ENCODE measurements at regions not wholly inside any gene's neighbourhood (a gene's known extent, or its start where the extent isn't known, plus 50 kb on each side); places are given as distances from the start of the nearest gene placed in this dataset.
A peak's percentile ranks its signal among the peaks of the same experiment; 100 is the strongest.

- ATAC-seq (ENCODE audit: insufficient read depth, low FRiP score) (no peak), DNase-seq (no peak)
- H3K9ac ChIP-seq (ENCODE audit: insufficient read depth in 1 of 2, low read length in 2 of 2): no peak overlapping the region
- no peaks in the 10 kb centered on the region for H3K27me3 ChIP-seq (ENCODE audit: control insufficient read depth in 3 of 3, insufficient read depth in 3 of 3, low read length in 2 of 3)
- H3K4me3 ChIP-seq: no peak overlapping the region
- TF ChIP-seq CTCF (IDR thresholded peaks at IDR 0.05; ENCODE audit: control extremely low read depth, extremely low read depth): no peak
- WGBS, 2 donors: 74 to 82% methylated on average over 14 of the region's 14 CpGs
- H3K9me3 ChIP-seq (ENCODE audit: control insufficient read depth in 4 of 4, insufficient read depth in 3 of 4, low read length in 3 of 4): no peaks in the 10 kb centered on the region
- H3K36me3 ChIP-seq (ENCODE audit: control insufficient read depth in 4 of 4, insufficient read depth in 4 of 4, low read length in 4 of 4): no peaks in the 10 kb centered on the region
- no peaks in the 10 kb centered on the region for H3K4me1 ChIP-seq (ENCODE audit: control insufficient read depth in 5 of 5, insufficient read depth in 5 of 5, low read length in 5 of 5)
- H3K27ac ChIP-seq (ENCODE audit: low read depth in 1 of 2, low read length in 1 of 2): no peak overlapping the region
These were observed 140.5 kb downstream of the TSN start for GRCh38 chr2:121895723-121896571.

- 91 to 97% methylated on average over 5 of the region's 5 CpGs for WGBS, 2 donors
- peak in 1 of 3 donors; percentile 11 for DNase-seq
- ATAC-seq (ENCODE audit: insufficient read depth, low FRiP score): no peak
These were observed 142.0 kb downstream of the TSN start for GRCh38 chr2:121897335-121897970.

GRCh38 chr2:121898483-121898882 is 143.0 kb downstream of the TSN start:
- no peak overlapping the region for H3K4me3 ChIP-seq
- TF ChIP-seq CTCF (IDR thresholded peaks at IDR 0.05; ENCODE audit: control extremely low read depth, extremely low read depth): no peak
- no peaks in the 10 kb centered on the region for H3K36me3 ChIP-seq (ENCODE audit: control insufficient read depth in 4 of 4, insufficient read depth in 4 of 4, low read length in 4 of 4)
- H3K27ac ChIP-seq (ENCODE audit: low read depth in 1 of 2, low read length in 1 of 2): no peak overlapping the region
- H3K9ac ChIP-seq (ENCODE audit: insufficient read depth in 1 of 2, low read length in 2 of 2): no peak overlapping the region
- H3K27me3 ChIP-seq (ENCODE audit: control insufficient read depth in 3 of 3, insufficient read depth in 3 of 3, low read length in 2 of 3): no peaks in the 10 kb centered on the region
- H3K9me3 ChIP-seq (ENCODE audit: control insufficient read depth in 4 of 4, insufficient read depth in 3 of 4, low read length in 3 of 4): no peaks in the 10 kb centered on the region
- 67 to 76% methylated on average over 4 of the region's 4 CpGs for WGBS, 2 donors
- H3K4me1 ChIP-seq (ENCODE audit: control insufficient read depth in 5 of 5, insufficient read depth in 5 of 5, low read length in 5 of 5): no peaks in the 10 kb centered on the region
- DNase-seq (peak in 1 of 3 donors; percentile 15), ATAC-seq (ENCODE audit: insufficient read depth, low FRiP score) (no peak)

More at GRCh38 chr2:121897335-121897970, 142.0 kb downstream of the TSN start:
- no peaks in the 10 kb centered on the region for H3K9me3 ChIP-seq (ENCODE audit: control insufficient read depth in 4 of 4, insufficient read depth in 3 of 4, low read length in 3 of 4)
- no peaks in the 10 kb centered on the region for H3K36me3 ChIP-seq (ENCODE audit: control insufficient read depth in 4 of 4, insufficient read depth in 4 of 4, low read length in 4 of 4)
- no peak overlapping the region for H3K9ac ChIP-seq (ENCODE audit: insufficient read depth in 1 of 2, low read length in 2 of 2)
- TF ChIP-seq CTCF (IDR thresholded peaks at IDR 0.05; ENCODE audit: control extremely low read depth, extremely low read depth): no peak
- no peaks in the 10 kb centered on the region for H3K4me1 ChIP-seq (ENCODE audit: control insufficient read depth in 5 of 5, insufficient read depth in 5 of 5, low read length in 5 of 5)
- H3K27ac ChIP-seq (ENCODE audit: low read depth in 1 of 2, low read length in 1 of 2): no peak overlapping the region
- no peaks in the 10 kb centered on the region for H3K27me3 ChIP-seq (ENCODE audit: control insufficient read depth in 3 of 3, insufficient read depth in 3 of 3, low read length in 2 of 3)
- no peak overlapping the region for H3K4me3 ChIP-seq
